ENCODE measurements at regions not wholly inside any gene's neighbourhood (a gene's known extent, or its start where the extent isn't known, plus 50 kb on each side); places are given as distances from the start of the nearest gene placed in this dataset.

DNA sequence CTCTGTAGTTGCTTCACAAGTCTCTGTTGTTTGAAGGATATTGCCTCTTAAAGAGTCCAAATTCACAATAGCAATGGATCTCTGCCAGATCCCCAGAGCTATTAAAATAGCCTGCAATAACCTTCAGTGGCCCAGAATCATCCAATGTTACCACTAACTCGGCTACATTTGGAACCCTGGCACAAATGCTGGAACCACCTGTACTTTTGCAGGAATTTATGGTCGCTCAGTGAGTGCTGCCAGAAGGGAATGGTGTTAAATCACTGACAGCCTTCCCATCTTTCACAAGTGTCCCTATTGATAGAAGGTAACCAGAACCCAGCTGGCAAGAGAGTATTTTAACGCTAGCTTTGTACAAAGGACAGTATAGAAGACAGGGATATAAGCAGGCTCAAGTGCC lies 298.8 kb upstream of the PLSCR5 start:
- DNase-seq (ENCODE audit: low read depth) = no peak

- DNase-seq (ENCODE audit: low read depth) = no peak
Measured at GRCh38 chr3:146899171-146899570, 294.0 kb upstream of the PLSCR5 start.

DNA sequence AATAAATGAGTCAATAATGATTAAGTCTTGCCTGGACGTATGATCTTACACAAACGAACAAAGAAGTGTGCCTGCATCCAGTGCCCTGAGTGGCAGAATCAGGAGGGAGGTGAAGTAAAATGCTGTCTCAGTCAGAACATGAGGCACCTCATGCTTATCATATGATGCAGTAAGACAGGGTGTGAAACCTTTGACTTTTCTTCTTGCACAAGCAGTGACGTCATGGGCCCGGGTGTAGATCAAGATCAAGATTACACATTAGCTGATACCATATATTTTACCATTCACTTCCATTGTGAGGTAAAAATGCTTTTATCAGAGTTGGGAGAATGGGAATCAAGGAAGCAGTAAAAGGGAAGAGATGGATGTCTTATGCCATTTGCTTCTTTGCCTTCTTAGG lies 291.6 kb upstream of the PLSCR5 start:
- DNase-seq (ENCODE audit: low read depth) = no peak

DNA sequence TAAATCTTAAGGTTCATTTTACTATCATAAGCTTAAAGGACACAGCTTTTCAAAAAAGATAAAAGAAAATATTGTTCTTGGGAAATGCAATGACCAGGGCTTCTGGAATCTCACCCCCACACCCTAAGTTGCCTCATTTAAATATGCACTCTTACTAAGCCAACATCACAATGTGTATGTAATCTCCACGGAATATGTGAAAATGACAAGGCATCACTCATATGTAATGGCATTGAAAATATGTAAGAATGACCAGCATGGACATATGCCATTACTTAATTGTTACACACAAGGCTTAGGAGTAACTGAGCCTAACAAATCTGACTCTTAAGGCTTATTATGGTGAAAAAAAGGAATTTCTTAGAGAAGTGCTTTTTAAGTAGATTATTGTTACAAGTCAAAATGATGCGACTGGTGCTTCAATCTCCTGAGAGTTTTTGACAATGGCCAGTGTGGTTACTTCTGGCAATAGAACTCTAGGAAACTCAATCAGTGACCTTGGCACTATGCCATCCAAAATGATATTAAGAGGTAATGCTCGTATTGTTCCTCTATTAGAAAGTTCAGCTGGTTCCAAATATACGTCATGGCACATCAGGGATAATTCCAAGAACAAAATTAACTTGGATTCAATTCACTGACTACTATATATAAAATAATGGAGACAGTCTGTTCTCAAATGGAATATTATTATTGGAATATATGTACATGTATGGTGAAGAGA lies 290.0 kb upstream of the PLSCR5 start:
- DNase-seq (ENCODE audit: low read depth) = peak; percentile 83

DNA sequence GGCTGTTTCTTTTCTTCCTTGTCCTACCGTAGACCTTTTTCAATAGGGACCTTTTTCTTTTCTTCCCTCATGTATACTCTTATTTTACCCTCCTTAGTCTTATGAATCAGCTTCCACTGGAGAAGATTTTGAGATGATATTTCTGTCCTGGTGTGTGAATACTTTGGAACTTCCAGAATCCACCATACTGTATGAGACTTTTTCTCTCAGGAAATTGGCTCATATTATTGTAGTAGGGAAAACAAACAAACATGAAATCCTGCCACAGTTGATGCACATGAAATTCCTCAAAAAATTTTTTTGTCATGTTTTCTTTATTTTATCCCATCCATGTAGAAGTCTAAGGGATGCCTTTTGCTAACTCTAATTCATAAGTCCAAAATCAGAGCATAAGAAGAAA lies 289.3 kb upstream of the PLSCR5 start:
- DNase-seq (ENCODE audit: low read depth) = no peak

DNA sequence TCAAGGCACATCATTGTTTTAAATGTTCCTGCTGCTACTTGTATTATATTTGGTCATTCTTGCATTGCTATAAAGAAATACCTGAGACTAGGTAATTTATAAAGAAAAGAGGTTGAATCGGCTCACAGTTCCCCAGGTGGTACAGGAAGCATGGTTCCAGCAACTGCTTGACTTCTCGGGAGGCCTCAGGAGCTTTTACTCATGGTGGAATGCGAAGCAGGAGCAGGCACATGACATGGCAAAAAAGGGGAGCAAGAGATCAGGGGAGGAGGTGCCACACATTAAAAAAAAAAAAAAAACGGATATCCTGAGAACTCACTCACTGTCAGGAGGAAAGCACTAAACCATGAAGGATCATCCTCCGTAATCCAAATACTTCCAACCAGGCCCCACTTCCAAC lies 286.9 kb upstream of the PLSCR5 start:
- no peak for DNase-seq (ENCODE audit: low read depth)

DNA sequence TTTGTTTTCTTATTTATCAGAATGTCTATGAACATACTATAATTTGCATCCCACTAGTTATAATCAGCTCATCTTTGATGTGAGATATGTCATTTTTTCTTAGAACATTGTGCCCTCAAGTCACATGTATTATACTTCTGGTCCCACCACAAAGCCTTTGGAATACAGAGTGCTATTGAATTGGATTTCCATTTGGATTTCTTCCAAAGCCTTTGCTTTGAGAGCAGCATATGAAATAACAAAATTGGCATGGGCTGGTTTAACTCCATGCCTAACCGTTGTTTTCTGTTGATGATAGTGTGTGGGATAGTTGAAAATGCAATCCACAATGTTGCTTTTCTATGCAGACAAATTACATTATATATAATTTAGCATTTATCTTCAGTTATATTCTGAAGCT lies 284.5 kb upstream of the PLSCR5 start:
- DNase-seq (ENCODE audit: low read depth) = no peak

GRCh38 chr3:146888176-146888575 lies 283.0 kb upstream of the PLSCR5 start:
- DNase-seq (ENCODE audit: low read depth) = no peak

- no peak for DNase-seq (ENCODE audit: low read depth)
Measured at GRCh38 chr3:146884721-146885120, 279.6 kb upstream of the PLSCR5 start.

- DNase-seq (ENCODE audit: low read depth) = no peak
Measured at GRCh38 chr3:146884296-146884695, 279.1 kb upstream of the PLSCR5 start.

GRCh38 chr3:146883288-146883687 lies 278.1 kb upstream of the PLSCR5 start:
- no peak for DNase-seq (ENCODE audit: low read depth)

GRCh38 chr3:146881966-146882760 lies 277.0 kb upstream of the PLSCR5 start:
- DNase-seq (ENCODE audit: low read depth) = no peak

DNA sequence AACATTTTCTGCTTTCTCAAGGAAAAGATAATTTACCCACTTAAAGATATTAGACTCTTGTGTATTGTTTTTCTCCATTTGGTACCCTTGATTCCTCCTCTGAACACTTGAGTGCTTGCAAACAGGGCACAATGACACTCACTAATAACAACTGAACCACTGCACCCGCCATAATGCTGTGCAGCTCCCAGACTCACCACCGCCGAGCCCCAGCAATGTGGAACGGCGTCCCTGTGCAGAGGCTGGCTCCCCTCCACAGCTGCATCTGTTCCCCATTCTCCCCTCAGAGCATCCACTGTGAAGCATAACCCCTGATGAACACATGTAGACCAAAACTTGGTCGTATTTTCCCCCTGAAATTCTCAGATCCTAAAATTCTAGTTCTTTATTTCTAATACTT lies 276.2 kb upstream of the PLSCR5 start:
- no peak for DNase-seq (ENCODE audit: low read depth)

GRCh38 chr3:146873748-146874147 lies 268.6 kb upstream of the PLSCR5 start:
- DNase-seq (ENCODE audit: low read depth) = no peak

GRCh38 chr3:146865175-146865755 lies 260.1 kb upstream of the PLSCR5 start:
- no peak for DNase-seq (ENCODE audit: low read depth)

DNA sequence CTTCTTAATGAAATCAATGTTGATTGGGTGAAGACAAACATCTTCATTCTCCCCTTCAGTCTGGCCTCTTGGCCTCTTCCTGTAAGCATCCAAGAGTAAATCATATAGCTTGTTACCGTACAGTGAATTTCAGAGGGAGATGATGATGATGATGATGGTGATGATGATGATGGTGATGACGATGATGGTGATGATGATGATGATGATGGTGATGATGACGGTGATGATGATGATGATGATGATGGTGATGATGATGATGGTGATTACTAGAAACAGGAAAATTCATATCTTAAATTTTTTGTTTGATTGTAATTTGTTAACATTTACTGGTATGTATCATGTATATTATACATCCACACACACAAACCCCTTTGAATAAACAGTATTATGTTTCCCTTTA lies 256.1 kb upstream of the PLSCR5 start:
- no peak for DNase-seq (ENCODE audit: low read depth)

GRCh38 chr3:146854523-146854922 lies 249.4 kb upstream of the PLSCR5 start:
- no peak for DNase-seq (ENCODE audit: low read depth)

- no peak for DNase-seq (ENCODE audit: low read depth)
Measured at GRCh38 chr3:146851665-146852064, 246.5 kb upstream of the PLSCR5 start.

DNA sequence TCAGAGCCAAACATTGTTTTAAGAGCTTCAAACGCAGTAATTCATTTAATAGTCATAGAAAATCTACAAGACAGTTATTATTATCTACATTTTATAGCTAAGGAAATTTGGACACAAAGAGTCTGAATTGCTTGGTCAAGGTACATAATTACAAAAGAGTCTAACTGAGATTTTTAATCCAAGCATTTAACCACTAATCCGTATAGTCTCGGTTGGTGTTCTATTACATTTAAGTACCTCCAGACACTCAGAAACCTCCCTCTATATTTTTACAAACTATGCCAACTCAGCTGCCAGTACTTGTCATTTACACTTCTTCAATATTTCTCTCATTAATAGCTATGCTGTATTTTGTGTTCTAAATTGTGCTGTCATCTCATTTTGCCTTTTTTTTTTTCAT lies 240.2 kb upstream of the PLSCR5 start:
- DNase-seq (ENCODE audit: low read depth) = no peak

GRCh38 chr3:146843476-146843875 lies 238.3 kb upstream of the PLSCR5 start:
- no peak for DNase-seq (ENCODE audit: low read depth)

GRCh38 chr3:146839727-146840375 lies 234.7 kb upstream of the PLSCR5 start:
- no peak for DNase-seq (ENCODE audit: low read depth)

DNA sequence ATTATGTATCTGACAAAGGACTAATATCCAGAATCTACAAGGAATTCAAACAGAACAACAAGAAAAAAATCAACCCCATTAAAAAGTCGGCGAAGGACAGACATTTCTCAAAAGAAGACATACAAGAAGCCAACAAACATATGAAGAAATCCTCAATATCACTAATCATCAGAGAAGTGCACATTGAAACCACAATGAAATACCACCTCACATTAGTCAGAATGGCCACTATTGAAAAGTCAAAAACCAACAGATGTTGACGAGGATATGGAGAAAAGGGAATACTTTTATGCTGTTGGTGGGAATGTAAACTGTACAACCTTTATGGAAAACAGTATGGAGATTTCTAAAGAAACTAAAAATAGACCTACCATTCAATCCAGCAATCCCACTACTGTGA lies 233.1 kb upstream of the PLSCR5 start:
- no peak for DNase-seq (ENCODE audit: low read depth)

- no peak for DNase-seq (ENCODE audit: low read depth)
Measured at GRCh38 chr3:146834917-146835316, 229.8 kb upstream of the PLSCR5 start.
